Neural progenitor cell (in vitro differentiated cells): ENCODE measurements at regions not wholly inside any gene's neighbourhood (a gene's known extent, or its start where the extent isn't known, plus 50 kb on each side); places are given as distances from the start of the nearest gene placed in this dataset.

Source experiments
- EZH2phosphoT487 ChIP-seq: fragments of 200-600 bp; sonication (generic); IDR thresholded peaks from 2 replicates; pipeline ENCODE4 v1.6.1; 2017; ENCODE audit warnings: antibody characterized with exemption
- TF ChIP-seq, protein P1 (sequence below): fragments of 200-600 bp; sonication (generic); IDR thresholded peaks from 2 replicates; pipeline ENCODE4 v1.5.1; 2017; ENCODE audit warnings: antibody characterized with exemption, mild to moderate bottlenecking

DNA sequence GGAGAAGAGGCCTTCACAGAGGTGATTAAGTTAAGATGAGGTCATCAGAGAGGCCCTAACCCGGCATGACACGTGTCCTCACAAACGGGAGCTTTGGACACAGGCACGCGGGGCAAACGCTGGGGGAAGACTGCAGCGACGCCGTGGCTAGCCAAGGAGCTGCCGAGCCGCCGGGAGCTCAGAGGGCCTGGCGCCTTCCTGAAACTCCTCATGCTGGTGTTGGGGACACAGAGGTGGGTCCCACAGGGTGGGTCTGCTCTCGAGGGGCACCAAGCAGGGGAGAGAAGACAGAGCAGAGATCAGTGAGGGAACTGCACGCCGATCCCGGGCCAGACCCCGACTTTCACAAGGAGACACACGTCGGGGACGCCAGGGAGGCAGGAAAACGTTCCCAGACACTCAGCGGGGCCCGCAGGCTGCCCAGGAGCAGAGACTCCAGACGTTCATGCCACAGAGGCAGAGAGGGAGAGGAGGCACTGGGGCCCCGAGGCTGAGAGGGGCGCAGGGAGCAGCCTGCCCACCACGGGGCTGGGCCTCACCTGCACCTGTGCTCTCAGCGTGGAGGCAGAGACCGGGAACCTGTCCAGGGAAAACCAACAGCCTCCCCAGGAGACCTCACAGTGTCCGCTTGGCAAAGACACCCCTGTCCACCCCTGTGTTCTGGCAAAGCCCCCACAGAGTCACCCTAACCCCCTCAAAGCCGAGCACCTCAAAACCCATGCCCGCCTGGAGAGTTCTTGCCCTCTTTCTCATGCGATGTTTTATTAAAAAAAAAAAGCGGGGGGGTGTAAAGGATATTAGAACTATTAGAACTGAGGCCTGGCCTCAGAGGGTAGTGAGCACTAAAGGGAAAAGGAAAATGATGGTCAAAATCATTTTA lies 103.8 kb downstream of the PDGFA start:
- TF ChIP-seq EZH2phosphoT487, result no peak
- TF ChIP-seq, protein P1, sequence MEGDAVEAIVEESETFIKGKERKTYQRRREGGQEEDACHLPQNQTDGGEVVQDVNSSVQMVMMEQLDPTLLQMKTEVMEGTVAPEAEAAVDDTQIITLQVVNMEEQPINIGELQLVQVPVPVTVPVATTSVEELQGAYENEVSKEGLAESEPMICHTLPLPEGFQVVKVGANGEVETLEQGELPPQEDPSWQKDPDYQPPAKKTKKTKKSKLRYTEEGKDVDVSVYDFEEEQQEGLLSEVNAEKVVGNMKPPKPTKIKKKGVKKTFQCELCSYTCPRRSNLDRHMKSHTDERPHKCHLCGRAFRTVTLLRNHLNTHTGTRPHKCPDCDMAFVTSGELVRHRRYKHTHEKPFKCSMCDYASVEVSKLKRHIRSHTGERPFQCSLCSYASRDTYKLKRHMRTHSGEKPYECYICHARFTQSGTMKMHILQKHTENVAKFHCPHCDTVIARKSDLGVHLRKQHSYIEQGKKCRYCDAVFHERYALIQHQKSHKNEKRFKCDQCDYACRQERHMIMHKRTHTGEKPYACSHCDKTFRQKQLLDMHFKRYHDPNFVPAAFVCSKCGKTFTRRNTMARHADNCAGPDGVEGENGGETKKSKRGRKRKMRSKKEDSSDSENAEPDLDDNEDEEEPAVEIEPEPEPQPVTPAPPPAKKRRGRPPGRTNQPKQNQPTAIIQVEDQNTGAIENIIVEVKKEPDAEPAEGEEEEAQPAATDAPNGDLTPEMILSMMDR, result no peak
